ENCODE measurements at regions not wholly inside any gene's neighbourhood (a gene's known extent, or its start where the extent isn't known, plus 50 kb on each side); places are given as distances from the start of the nearest gene placed in this dataset.

- 62 to 70% methylated on average over 7 of the region's 7 CpGs for WGBS, 2 donors
- intact Hi-C loops (cut with DNase I; ENCODE audit: low total_unique reads): no loop called here
- H3K4me3 ChIP-seq (ENCODE audit: low read depth, poor library complexity, severe bottlenecking): no peak overlapping the region
- no peak for TF ChIP-seq CTCF (IDR thresholded peaks at IDR 0.05)
- no peak for TF ChIP-seq POLR2A (IDR thresholded peaks at IDR 0.05)
- DNase-seq (ENCODE audit: low spot score in 2 of 2): no peak
Observed at GRCh38 chr10:112006831-112007230, 176.7 kb downstream of the GPAM start.

- no peak overlapping the region for H3K4me3 ChIP-seq (ENCODE audit: low read depth, poor library complexity, severe bottlenecking)
- intact Hi-C loops (cut with DNase I; ENCODE audit: low total_unique reads): no loop called here
- 83 to 91% methylated on average over 1 of the region's 1 CpG for WGBS, 2 donors
- DNase-seq (ENCODE audit: low spot score in 2 of 2): no peak
- TF ChIP-seq POLR2A (IDR thresholded peaks at IDR 0.05) (no peak), CTCF (IDR thresholded peaks at IDR 0.05) (no peak)
Observed at GRCh38 chr10:112022196-112022595, 161.4 kb downstream of the GPAM start.

- intact Hi-C loops (cut with DNase I; ENCODE audit: low total_unique reads): no loop called here
- H3K4me3 ChIP-seq (ENCODE audit: low read depth, poor library complexity, severe bottlenecking): no peak overlapping the region
- DNase-seq (ENCODE audit: low spot score in 2 of 2): no peak
- TF ChIP-seq CTCF (IDR thresholded peaks at IDR 0.05): no peak
- TF ChIP-seq POLR2A (IDR thresholded peaks at IDR 0.05): no peak
Observed at GRCh38 chr10:112024079-112024478, 159.5 kb downstream of the GPAM start.

GRCh38 chr10:112025228-112025627 is 158.3 kb downstream of the GPAM start:
- TF ChIP-seq POLR2A (IDR thresholded peaks at IDR 0.05): no peak
- TF ChIP-seq CTCF (IDR thresholded peaks at IDR 0.05): no peak
- no peak for DNase-seq (ENCODE audit: low spot score in 2 of 2)
- 80 to 85% methylated on average over 4 of the region's 4 CpGs for WGBS, 2 donors
- intact Hi-C loops (cut with DNase I; ENCODE audit: low total_unique reads): no loop called here
- no peak overlapping the region for H3K4me3 ChIP-seq (ENCODE audit: low read depth, poor library complexity, severe bottlenecking)

- 84 to 90% methylated on average over 4 of the region's 4 CpGs for WGBS, 2 donors
- intact Hi-C loops (cut with DNase I; ENCODE audit: low total_unique reads): no loop called here
- no peak overlapping the region for H3K4me3 ChIP-seq (ENCODE audit: low read depth, poor library complexity, severe bottlenecking)
- TF ChIP-seq POLR2A (IDR thresholded peaks at IDR 0.05): no peak
- TF ChIP-seq CTCF (IDR thresholded peaks at IDR 0.05): no peak
- DNase-seq (ENCODE audit: low spot score in 2 of 2): no peak
Observed at GRCh38 chr10:112026438-112026837, 157.1 kb downstream of the GPAM start.

- WGBS, 2 donors: 46 to 51% methylated on average over 4 of the region's 4 CpGs
- DNase-seq (ENCODE audit: low spot score in 2 of 2): no peak
- TF ChIP-seq CTCF (IDR thresholded peaks at IDR 0.05) (no peak), POLR2A (IDR thresholded peaks at IDR 0.05) (no peak)
- intact Hi-C loops (cut with DNase I; ENCODE audit: low total_unique reads): no loop called here
- H3K4me3 ChIP-seq (ENCODE audit: low read depth, poor library complexity, severe bottlenecking): no peak overlapping the region
Observed at GRCh38 chr10:112027731-112028280, 155.8 kb downstream of the GPAM start.

All from lower leg skin (tissue), 4 donors.